ENCODE measurements at regions not wholly inside any gene's neighbourhood (a gene's known extent, or its start where the extent isn't known, plus 50 kb on each side); places are given as distances from the start of the nearest gene placed in this dataset.
"Not testable (repeated sequence)": the region's sequence is repeated elsewhere in the genome, so short reads cannot be mapped to it uniquely, and the experiment has no call there.

GRCh38 chr1:223992456-223993246 is 121.3 kb upstream of the FBXO28 start:
- peak; percentile 99 for DNase-seq

- DNase-seq = not testable (repeated sequence)
Observed at GRCh38 chr1:223991297-223991857, 122.5 kb upstream of the FBXO28 start.

GRCh38 chr1:223961985-223962384 is 116.2 kb upstream of the TP53BP2 start:
- DNase-seq = peak in 1 of 3 donors; percentile 11

- not testable (repeated sequence) for DNase-seq
Observed at GRCh38 chr1:223952801-223953200, 107.1 kb upstream of the TP53BP2 start.

GRCh38 chr1:223951551-223951950 is 105.8 kb upstream of the TP53BP2 start:
- not testable (repeated sequence) for DNase-seq

GRCh38 chr1:223949944-223950343 is 104.2 kb upstream of the TP53BP2 start:
- not testable (repeated sequence) for DNase-seq

- not testable (repeated sequence) for DNase-seq
Observed at GRCh38 chr1:223948041-223948440, 102.3 kb upstream of the TP53BP2 start.

GRCh38 chr1:223936592-223936991 is 90.8 kb upstream of the TP53BP2 start:
- DNase-seq = not testable (repeated sequence)

GRCh38 chr1:223931476-223931875 is 85.7 kb upstream of the TP53BP2 start:
- not testable (repeated sequence) for DNase-seq

- DNase-seq = not testable (repeated sequence)
Observed at GRCh38 chr1:223920805-223921204, 75.1 kb upstream of the TP53BP2 start.

GRCh38 chr1:223915476-223915875 is 69.7 kb upstream of the TP53BP2 start:
- DNase-seq = not testable (repeated sequence)

- DNase-seq = not testable (repeated sequence)
Observed at GRCh38 chr1:223913715-223914114, 68.0 kb upstream of the TP53BP2 start.

GRCh38 chr1:223907943-223908587 is 62.3 kb upstream of the TP53BP2 start:
- not testable (repeated sequence) for DNase-seq

GRCh38 chr1:223903221-223903620 is 57.5 kb upstream of the TP53BP2 start:
- not testable (repeated sequence) for DNase-seq

- not testable (repeated sequence) for DNase-seq
Observed at GRCh38 chr1:223899775-223900174, 54.0 kb upstream of the TP53BP2 start.

GRCh38 chr1:223897097-223897496 is 51.4 kb upstream of the TP53BP2 start:
- DNase-seq = not testable (repeated sequence)

- not testable (repeated sequence) for DNase-seq
Observed at GRCh38 chr1:223895950-223896349, 50.2 kb upstream of the TP53BP2 start.

Measured in muscle of back (tissue), 3 donors.